Epithelial cell of proximal tubule (primary cell): ENCODE measurements at regions not wholly inside any gene's neighbourhood (a gene's known extent, or its start where the extent isn't known, plus 50 kb on each side); places are given as distances from the start of the nearest gene placed in this dataset.

Experiments
- DNase-seq: peaks from one replicate; pipeline ENCODE4 v3.0.0-alpha.2; 2011; ENCODE audit warnings: low read depth
- H3K4me3 ChIP-seq: 2 replicates; pipeline ENCODE4 v1.5.1; 2011; ENCODE audit warnings: low read depth, mild to moderate bottlenecking, low read length
- CTCF ChIP-seq: conservative IDR thresholded peaks from 2 replicates; pipeline ENCODE4 v1.5.1; 2012; ENCODE audit warnings: low read depth, mild to moderate bottlenecking, low read length

GRCh38 chr15:47552978-47553608 is 164.2 kb upstream of the SEMA6D start:
- no peak for DNase-seq
- no peak overlapping the region for H3K4me3 ChIP-seq
- no peak for TF ChIP-seq CTCF

GRCh38 chr15:47553947-47554346 is 163.4 kb upstream of the SEMA6D start:
- DNase-seq = no peak
- no peak for TF ChIP-seq CTCF
- no peak overlapping the region for H3K4me3 ChIP-seq

GRCh38 chr15:47561102-47561501 is 156.2 kb upstream of the SEMA6D start:
- TF ChIP-seq CTCF = no peak
- no peak for DNase-seq

GRCh38 chr15:47565949-47566348 is 151.4 kb upstream of the SEMA6D start:
- TF ChIP-seq CTCF = no peak
- no peak for DNase-seq
- no peak overlapping the region for H3K4me3 ChIP-seq

More at GRCh38 chr15:47561102-47561501, 156.2 kb upstream of the SEMA6D start:
- no peak overlapping the region for H3K4me3 ChIP-seq

- TF ChIP-seq CTCF = no peak
- DNase-seq = no peak
- H3K4me3 ChIP-seq = no peak overlapping the region
Observed at GRCh38 chr15:47566610-47567009, 150.7 kb upstream of the SEMA6D start.

- H3K4me3 ChIP-seq = no peak overlapping the region
- no peak for TF ChIP-seq CTCF
- no peak for DNase-seq
Observed at GRCh38 chr15:47568030-47568429, 149.3 kb upstream of the SEMA6D start.

GRCh38 chr15:47570044-47570443 is 147.3 kb upstream of the SEMA6D start:
- H3K4me3 ChIP-seq = no peak overlapping the region
- no peak for DNase-seq
- TF ChIP-seq CTCF = no peak
